SU-DHL-6 (cell line): ENCODE measurements at regions not wholly inside any gene's neighbourhood (a gene's known extent, or its start where the extent isn't known, plus 50 kb on each side); places are given as distances from the start of the nearest gene placed in this dataset.

ENCODE experiments used
- EZH2phosphoT487 ChIP-seq: fragments of 200-600 bp; sonication (generic), shearing (Covaris generic); conservative IDR thresholded peaks from 2 replicates; pipeline ENCODE4 v1.6.1; 2018; ENCODE audit warnings: mild to moderate bottlenecking, antibody characterized with exemption, low read length, moderate library complexity, mixed read lengths
- TF ChIP-seq, protein P1 (sequence below): fragments of 200-600 bp; sonication (generic); IDR thresholded peaks from one replicate; pipeline ENCODE4 v1.5.1; 2017; ENCODE audit warnings: antibody characterized with exemption, mild to moderate bottlenecking, low read length, moderate library complexity; ENCODE audit not compliant: insufficient read depth, poor library complexity, severe bottlenecking

DNA sequence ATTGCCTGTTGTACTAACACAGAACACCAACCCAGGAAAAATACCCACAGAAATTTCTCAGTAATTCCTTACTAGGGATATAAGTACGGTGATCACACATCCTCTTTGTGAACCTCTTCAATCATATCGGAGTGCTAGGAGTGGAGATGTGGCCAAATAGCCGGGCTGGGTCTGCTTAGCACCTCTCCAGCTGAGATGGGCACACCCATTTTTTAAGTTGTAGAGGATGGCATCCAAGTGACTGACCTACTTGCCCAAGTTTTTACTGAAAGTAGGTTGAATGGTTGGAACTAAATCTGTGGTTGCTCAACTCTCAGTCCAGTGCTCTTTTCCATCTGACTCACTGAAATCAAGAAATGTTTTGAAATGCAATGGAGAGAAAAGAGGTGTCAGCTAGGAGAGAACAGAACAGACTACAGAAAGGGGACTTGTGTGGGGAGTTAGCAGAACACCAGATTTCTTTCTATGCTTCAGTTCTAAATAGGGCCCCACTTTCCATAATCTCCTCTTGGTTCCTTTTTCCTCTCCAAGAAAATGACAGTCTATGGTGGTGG, 68.7 kb upstream of the FSHR start:
- TF ChIP-seq, protein P1, sequence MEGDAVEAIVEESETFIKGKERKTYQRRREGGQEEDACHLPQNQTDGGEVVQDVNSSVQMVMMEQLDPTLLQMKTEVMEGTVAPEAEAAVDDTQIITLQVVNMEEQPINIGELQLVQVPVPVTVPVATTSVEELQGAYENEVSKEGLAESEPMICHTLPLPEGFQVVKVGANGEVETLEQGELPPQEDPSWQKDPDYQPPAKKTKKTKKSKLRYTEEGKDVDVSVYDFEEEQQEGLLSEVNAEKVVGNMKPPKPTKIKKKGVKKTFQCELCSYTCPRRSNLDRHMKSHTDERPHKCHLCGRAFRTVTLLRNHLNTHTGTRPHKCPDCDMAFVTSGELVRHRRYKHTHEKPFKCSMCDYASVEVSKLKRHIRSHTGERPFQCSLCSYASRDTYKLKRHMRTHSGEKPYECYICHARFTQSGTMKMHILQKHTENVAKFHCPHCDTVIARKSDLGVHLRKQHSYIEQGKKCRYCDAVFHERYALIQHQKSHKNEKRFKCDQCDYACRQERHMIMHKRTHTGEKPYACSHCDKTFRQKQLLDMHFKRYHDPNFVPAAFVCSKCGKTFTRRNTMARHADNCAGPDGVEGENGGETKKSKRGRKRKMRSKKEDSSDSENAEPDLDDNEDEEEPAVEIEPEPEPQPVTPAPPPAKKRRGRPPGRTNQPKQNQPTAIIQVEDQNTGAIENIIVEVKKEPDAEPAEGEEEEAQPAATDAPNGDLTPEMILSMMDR = no peak
- no peak for TF ChIP-seq EZH2phosphoT487
